ENCODE measurements at regions not wholly inside any gene's neighbourhood (a gene's known extent, or its start where the extent isn't known, plus 50 kb on each side); places are given as distances from the start of the nearest gene placed in this dataset.

DNA sequence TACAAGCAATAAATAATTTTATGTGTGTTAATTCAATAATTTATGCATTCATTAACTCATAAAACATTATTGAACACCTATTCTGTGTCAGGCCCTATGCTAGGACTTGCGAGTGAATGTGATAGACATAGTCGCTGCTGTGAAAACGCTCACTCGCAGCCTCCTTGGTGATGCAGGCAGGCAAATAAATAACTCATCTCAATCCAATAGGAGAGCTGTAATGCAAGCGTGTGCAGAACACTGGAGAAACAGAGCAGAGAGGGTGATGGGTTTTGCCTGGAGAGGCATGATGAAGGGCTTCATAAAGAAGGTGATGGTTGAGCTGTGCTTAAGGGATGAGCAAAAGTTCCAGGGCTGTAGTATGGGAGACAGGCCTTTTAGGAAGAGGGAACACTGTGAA, 111.3 kb upstream of the ZNF462 start:
- WGBS: 93% methylated on average over 5 of the region's 5 CpGs
- DNase-seq (ENCODE audit: low spot score): no peak
- TF ChIP-seq, protein P1, sequence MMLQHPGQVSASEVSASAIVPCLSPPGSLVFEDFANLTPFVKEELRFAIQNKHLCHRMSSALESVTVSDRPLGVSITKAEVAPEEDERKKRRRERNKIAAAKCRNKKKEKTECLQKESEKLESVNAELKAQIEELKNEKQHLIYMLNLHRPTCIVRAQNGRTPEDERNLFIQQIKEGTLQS (IDR thresholded peaks at IDR 0.05): no peak
- TF ChIP-seq HNF4A (conservative IDR thresholded peaks at IDR 0.05): no peak
- TF ChIP-seq RXRA (IDR thresholded peaks at IDR 0.05): no peak
- TF ChIP-seq, protein P2, sequence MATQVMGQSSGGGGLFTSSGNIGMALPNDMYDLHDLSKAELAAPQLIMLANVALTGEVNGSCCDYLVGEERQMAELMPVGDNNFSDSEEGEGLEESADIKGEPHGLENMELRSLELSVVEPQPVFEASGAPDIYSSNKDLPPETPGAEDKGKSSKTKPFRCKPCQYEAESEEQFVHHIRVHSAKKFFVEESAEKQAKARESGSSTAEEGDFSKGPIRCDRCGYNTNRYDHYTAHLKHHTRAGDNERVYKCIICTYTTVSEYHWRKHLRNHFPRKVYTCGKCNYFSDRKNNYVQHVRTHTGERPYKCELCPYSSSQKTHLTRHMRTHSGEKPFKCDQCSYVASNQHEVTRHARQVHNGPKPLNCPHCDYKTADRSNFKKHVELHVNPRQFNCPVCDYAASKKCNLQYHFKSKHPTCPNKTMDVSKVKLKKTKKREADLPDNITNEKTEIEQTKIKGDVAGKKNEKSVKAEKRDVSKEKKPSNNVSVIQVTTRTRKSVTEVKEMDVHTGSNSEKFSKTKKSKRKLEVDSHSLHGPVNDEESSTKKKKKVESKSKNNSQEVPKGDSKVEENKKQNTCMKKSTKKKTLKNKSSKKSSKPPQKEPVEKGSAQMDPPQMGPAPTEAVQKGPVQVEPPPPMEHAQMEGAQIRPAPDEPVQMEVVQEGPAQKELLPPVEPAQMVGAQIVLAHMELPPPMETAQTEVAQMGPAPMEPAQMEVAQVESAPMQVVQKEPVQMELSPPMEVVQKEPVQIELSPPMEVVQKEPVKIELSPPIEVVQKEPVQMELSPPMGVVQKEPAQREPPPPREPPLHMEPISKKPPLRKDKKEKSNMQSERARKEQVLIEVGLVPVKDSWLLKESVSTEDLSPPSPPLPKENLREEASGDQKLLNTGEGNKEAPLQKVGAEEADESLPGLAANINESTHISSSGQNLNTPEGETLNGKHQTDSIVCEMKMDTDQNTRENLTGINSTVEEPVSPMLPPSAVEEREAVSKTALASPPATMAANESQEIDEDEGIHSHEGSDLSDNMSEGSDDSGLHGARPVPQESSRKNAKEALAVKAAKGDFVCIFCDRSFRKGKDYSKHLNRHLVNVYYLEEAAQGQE (IDR thresholded peaks at IDR 0.05): no peak
- TF ChIP-seq SP1 (IDR thresholded peaks at IDR 0.05): no peak
- no peak for TF ChIP-seq ZBTB33 (IDR thresholded peaks at IDR 0.05)
- no peak for TF ChIP-seq TAF1 (conservative IDR thresholded peaks at IDR 0.05)
- TF ChIP-seq HNF4G (IDR thresholded peaks at IDR 0.05): no peak
- no peak for TF ChIP-seq GABPA (IDR thresholded peaks at IDR 0.05 in 1 of 2, conservative IDR thresholded peaks at IDR 0.05 in 1 of 2)
- no peak for TF ChIP-seq NR2F2 (IDR thresholded peaks at IDR 0.05)
- TF ChIP-seq EGR1 (IDR thresholded peaks at IDR 0.05; ENCODE audit: low read depth in 2 of 2): no peak
- no peak for TF ChIP-seq RAD21 (IDR thresholded peaks at IDR 0.05)
- TF ChIP-seq YY1 (IDR thresholded peaks at IDR 0.05): no peak
- TF ChIP-seq MAX (IDR thresholded peaks at IDR 0.05): no peak
- no peak for TF ChIP-seq CTCF (IDR thresholded peaks at IDR 0.05; ENCODE audit: low read depth, low read length, missing input control)
- TF ChIP-seq JUND (IDR thresholded peaks at IDR 0.05): no peak
- H3K9me3 ChIP-seq (ENCODE audit: control insufficient read depth in 4 of 4, low read length in 3 of 4): no peaks in the 10 kb centered on the region
- H3K27ac ChIP-seq (ENCODE audit: low read depth in 1 of 2, low read length in 2 of 2): no peak overlapping the region
- H3K36me3 ChIP-seq (ENCODE audit: control insufficient read depth in 4 of 4, insufficient read depth in 3 of 4, low read depth in 1 of 4, low read length in 3 of 4): no peaks in the 10 kb centered on the region
- no peak overlapping the region for H3K4me3 ChIP-seq (ENCODE audit: low read depth in 1 of 3, low read length in 3 of 3)
- H3K27me3 ChIP-seq (ENCODE audit: control insufficient read depth in 4 of 4, insufficient read depth in 4 of 4, low read length in 3 of 4): no peaks in the 10 kb centered on the region
- H3K4me1 ChIP-seq (ENCODE audit: control insufficient read depth in 4 of 4, insufficient read depth in 4 of 4, low read length in 3 of 4): no peaks in the 10 kb centered on the region
- H3K9ac ChIP-seq (ENCODE audit: low read depth in 1 of 2, low read length in 2 of 2): no peak overlapping the region

- Histone ChIP-seq H3K9ac (ENCODE audit: low read depth in 1 of 2, low read length in 2 of 2) (no peak overlapping the region), H3K27me3 (ENCODE audit: control insufficient read depth in 4 of 4, insufficient read depth in 4 of 4, low read length in 3 of 4) (no peaks in the 10 kb centered on the region), H3K9me3 (ENCODE audit: control insufficient read depth in 4 of 4, low read length in 3 of 4) (no peaks in the 10 kb centered on the region), H3K36me3 (ENCODE audit: control insufficient read depth in 4 of 4, insufficient read depth in 3 of 4, low read depth in 1 of 4, low read length in 3 of 4) (no peaks in the 10 kb centered on the region), H3K4me1 (ENCODE audit: control insufficient read depth in 4 of 4, insufficient read depth in 4 of 4, low read length in 3 of 4) (no peaks in the 10 kb centered on the region), H3K4me3 (ENCODE audit: low read depth in 1 of 3, low read length in 3 of 3) (no peak overlapping the region), H3K27ac (ENCODE audit: low read depth in 1 of 2, low read length in 2 of 2) (no peak overlapping the region)
- DNase-seq (ENCODE audit: low spot score): no peak
- WGBS: 73% methylated on average over 3 of the region's 3 CpGs
- TF ChIP-seq YY1 (IDR thresholded peaks at IDR 0.05) (no peak), SP1 (IDR thresholded peaks at IDR 0.05) (no peak), MAX (IDR thresholded peaks at IDR 0.05) (no peak), TAF1 (conservative IDR thresholded peaks at IDR 0.05) (no peak), FOXA1 (IDR thresholded peaks at IDR 0.05) (no peak), EGR1 (IDR thresholded peaks at IDR 0.05; ENCODE audit: low read depth in 2 of 2) (no peak), CTCF (IDR thresholded peaks at IDR 0.05; ENCODE audit: low read depth, low read length, missing input control) (no peak)
- TF ChIP-seq, protein P2 (IDR thresholded peaks at IDR 0.05): no peak
- TF ChIP-seq, protein P1 (IDR thresholded peaks at IDR 0.05): no peak
These were observed 110.4 kb upstream of the ZNF462 start for GRCh38 chr9:106752581-106752980.

Data from liver (tissue), 8 donors.